Suppressor macrophage treated with lipopolysaccharide for 1 hour (primary cell): ENCODE measurements at regions not wholly inside any gene's neighbourhood (a gene's known extent, or its start where the extent isn't known, plus 50 kb on each side); places are given as distances from the start of the nearest gene placed in this dataset.
"Not testable (repeated sequence)": the region's sequence is repeated elsewhere in the genome, so short reads cannot be mapped to it uniquely, and the experiment has no call there.

Experiments
- DNase-seq, 3 donors: peaks; one replicate each; pipeline ENCODE4 v3.0.0-alpha.2; 2020 to 2022

DNA sequence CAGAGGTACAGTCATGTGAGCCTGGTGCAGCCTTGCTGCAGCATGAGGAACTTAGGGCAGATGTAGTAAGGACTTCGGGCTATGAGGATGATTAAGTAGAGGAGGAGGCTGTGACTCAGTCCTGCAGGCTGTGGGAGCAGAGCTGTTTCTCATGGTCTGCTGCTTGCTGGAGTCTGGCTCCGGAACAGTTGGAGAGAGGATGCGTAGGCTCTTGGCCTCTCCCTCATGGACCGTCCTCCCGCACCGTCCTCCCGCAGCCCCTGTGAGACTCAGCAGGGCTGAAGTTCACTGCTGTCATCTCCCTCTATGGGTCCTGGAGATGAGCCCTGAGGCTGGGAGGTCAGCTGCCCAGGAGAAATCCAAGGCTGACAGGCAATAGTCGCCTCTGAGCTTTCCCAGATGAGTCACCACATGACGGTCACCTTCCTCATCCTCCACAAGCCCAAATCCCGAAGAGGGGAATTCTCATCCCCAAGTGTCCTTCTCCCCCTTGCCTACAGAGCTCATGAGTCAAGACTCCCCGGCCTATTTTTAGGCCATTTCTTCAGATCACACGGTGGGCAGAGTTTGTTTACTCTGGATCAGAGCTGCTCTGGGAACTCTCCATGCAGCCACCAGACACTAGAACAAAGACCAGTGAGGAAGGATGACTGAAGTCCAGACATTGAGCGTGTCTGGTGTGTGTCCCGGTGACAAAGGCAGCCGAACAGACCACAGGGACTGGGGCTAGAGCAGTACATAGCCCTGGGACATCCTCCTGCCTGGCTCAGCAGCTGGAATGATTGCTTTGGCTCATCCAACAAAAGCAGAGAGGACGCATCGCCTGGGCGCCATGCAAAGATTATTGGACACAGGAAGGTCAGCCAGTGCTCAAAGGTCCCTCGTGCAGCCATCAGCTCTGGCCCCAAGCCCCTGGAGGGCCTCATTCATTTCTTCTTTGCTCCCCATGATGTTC is 134.5 kb downstream of the NPIPB11 start:
- DNase-seq, result peak; percentile 83 to 87 (median 84)

DNA sequence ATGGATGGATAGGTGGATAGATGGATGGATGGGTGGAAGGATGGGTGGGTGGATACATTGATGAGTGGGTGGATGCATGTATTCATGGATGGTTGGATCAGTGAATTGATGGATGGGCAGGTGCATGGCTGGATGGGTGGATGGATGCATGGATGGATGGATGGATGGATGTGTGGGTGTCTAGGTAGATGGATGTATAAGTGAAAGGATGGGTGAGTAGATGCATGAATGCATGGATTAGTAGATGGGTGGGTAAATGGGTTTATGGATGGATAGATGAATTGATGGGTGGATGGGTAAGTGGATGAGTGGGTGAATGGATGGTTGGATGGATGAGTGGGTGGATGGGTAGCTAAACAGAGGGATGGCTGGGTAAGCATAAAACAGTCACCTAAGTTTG is 135.6 kb downstream of the NPIPB11 start:
- not testable (repeated sequence) for DNase-seq

DNA sequence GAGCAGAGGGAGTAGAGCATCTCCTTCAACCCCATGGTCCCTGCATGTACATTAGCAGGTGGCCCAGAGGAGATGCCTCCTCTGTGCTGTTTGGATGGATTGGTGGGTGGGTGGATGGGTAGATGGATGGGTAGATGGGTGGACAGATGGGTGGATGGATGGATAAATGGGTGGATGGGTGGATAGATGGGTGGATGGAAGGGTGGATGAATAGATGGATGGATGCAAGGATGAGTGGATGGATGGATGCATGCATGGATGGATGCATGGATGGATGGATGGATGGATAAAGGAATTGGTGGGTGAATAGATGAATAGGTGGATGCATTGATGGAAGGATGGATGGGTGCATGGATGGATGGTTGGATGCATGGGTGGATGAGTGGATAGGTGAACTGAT is 136.5 kb downstream of the NPIPB11 start:
- DNase-seq, result not testable (repeated sequence)

DNA sequence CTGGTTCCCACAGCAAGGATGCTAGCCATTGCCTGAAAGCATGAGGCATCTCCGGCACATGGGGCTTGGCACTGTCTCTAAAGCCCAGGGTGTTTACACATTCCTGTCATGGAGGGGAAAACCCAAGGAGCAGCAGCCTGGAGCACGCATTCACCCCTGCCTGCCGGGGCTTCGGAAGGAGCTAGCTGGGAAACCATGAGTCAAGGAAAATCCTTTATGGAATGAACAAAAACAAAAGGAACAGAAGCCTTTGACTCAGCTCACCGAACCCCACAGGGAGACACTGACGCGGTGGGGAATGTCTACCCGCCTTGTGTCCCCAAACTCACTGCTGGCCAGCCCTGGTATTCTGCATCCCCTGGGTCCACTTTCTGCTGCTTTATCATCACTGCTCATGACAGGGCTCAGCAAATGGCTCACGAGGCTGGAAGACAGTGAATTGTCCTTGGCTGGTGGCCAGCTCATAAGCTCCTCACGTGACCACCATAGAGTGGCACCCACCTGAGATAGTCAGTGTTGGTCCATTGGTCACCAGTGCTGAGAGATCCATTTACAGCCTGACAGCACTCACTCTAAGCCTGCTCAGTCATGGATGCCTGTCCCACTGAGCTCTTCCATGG is 137.2 kb downstream of the NPIPB11 start:
- DNase-seq, result not testable (repeated sequence)

DNA sequence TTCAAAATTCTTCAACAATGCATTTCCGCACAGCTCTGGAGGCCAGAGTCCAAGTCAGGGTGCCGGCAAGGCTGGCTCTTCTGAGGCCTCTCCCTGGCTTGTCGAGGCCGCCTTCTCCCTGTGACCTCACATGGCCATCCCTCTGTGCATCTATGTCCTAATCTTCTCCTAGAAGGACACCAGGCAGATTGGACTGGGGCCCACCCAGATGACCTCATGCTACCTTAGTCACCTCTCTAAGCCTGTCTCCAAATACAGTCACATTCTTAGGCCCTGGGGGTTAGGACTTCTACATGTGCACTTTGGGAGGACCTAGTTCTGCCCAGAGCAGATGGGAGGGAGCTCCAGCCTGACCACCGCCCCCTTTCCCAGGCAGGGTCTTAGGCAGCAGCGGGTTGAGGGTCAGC is 137.7 kb downstream of the NPIPB11 start:
- peak; percentile 38 for DNase-seq

DNA sequence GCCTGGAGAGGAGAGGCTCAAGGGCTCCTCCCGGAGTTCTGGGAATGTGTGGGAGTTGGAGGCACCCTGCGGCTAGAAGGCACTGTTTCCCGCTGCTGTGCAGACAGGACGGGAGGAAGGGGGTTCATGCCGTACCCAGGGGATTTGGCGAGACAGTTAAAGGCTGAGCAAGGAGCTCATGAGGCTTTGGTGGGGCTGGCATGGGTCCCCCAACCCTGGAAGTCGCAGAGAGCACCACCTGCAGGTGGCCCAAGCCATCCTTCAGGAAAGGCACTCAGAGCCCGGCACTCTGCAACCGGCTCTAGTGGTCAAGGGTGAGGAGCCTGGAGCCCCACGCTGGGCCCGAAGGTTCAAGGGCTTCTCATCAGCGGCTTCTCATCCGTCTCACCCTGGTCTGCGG is 138.2 kb downstream of the NPIPB11 start:
- DNase-seq, result not testable (repeated sequence)

DNA sequence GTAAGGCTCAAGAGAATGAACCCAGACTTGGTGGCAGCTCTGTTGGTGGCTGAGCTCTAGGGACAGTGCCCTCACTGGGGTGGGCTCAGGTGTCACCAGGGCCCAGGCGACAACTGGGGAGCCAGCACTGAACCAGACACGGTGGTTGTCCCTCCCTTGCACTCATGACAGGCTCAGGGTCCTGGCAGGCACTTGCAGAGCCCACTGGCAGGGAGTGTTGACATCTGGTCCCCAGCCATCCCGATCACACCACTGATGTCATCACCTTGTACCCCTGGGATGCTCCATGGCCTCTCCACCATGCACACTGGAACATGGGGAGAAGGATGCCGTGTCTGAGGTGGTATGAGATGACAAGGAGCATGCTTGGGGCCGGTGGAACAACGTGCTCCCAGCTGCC is 138.6 kb downstream of the NPIPB11 start:
- DNase-seq, result not testable (repeated sequence)

DNA sequence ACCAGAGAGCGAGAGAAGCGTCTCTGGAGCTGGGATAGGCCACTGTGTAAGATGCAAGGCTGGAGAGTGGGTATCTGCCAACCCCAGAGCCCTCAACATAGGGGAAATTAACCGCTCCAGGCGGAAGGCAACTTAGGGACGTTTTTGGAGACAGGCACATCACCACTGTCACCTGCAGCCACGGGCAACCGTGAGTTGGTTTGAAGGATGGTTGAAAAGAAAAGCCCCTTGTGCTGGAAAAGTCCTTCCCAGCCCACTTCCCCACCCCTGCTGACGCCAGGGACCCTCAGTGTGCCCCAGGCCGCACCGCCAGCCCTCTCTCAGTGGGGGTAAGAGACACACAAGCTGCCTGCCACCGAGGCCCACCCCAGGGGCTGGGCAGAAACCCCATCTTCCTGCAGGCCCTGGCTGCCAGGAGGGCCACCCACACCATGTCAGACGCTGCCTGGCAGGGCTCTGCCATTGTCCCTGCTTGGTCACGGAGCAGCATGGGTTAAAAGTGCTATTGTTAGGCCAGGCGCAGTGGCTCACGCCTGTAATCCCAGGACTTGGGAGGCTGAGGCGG is 139.4 kb downstream of the NPIPB11 start:
- DNase-seq, result not testable (repeated sequence)

DNA sequence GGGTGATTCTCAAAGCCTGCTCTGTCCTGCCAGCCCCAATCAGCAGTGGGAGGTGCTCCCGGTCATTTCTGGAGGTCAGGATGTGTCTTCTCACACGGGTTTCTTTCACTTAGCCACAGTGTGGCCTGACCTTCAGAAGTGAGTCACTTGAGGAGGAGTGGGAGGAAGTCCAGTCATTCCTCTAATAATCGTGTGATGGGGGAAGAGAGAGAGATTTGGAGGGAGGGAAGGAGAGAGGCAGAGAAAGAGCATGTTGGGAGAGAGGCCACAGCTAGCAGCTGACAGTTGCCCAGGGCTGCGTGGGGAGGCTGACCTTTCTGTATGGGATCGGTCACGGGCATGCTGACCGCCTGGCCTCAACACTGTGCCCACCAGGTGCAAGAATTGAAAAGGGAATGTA is 139.9 kb downstream of the NPIPB11 start:
- DNase-seq, result peak; percentile 77 to 88 (median 79)

DNA sequence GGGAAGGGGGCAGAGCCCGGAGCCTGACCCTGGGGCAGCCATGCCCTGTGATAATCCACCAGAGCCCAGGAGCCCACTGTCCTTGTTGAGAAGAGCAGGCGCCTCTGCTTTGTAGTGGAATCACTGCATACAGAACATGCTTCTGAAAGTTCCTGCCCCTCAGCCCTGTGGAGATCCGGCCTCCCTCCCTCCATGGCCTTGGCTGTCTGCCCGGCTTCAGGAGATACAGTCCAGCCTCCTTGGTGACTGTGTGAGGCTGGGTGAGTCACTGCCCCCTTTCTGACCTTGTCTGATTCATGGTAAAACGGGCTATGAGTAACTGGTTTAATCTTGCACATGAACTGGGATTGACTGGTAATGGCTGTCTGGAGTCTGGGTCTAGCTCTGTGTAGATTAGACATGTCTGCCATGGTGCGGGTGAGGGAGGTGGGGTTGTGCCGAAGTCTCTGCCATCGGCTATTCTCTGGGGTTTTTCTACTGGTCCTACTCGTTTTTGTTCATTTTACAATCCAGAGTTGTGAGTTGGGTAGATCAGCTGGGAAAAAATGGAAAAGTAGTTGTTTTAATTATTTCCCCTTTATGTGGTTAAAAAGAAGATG is 141.2 kb downstream of the NPIPB11 start:
- peak; percentile 86 to 91 (median 90) for DNase-seq

DNA sequence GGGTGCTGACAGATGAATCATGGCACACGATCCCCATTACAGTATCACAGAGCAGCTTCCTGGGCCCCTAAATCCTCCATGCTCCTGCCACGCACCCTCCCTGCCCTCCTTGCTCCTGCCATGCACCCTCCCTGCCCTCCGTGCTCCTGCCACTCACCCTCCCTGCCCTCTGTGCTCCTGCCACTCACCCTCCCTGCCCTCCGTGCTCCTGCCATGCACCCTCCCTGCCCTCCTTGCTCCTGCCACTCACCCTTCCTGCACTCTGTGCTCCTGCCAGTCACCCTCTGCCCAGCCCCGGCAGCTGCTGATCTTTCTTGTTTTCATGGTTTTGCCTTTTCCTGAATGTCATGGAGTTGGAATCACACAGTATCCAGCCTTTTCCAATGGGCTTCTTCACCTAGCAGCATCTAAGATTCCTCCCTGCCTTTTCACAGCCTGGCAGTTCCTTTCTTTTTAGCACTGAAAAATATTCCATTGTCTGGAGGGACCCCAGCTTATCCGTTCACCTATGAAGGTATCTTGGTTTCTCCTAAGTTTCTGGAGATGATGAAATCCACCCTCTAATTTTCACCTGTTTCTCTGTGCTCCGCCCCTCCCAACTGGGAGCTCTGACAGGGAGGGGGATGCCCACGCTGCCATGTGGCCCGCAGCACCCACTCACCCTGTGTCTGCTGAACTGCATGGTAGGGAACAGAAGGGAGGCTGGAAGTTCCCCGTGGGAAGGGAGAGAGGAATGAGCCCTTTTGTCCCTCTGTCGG is 142.3 kb downstream of the NPIPB11 start:
- peak; percentile 32 to 62 (median 33) for DNase-seq

DNA sequence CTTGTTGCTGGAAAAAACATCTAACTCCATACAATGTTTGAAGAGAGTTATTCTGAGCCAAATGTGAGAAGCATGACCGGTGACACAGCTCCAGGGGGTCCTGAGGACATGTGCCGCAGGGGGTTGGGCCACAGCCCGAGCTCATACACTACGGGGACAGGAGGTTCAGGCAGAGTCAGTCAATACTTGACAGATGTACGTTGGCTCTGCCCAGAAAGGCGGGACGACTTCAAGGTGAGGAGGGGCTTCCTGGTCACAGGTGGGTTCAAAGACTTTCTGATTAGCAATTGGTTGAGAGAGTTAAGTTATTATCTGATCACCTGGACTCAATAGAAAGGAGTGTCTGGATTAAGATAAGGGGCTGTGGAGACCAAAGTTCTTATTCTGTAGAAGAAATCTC is 143.8 kb downstream of the NPIPB11 start:
- DNase-seq, result not testable (repeated sequence)

DNA sequence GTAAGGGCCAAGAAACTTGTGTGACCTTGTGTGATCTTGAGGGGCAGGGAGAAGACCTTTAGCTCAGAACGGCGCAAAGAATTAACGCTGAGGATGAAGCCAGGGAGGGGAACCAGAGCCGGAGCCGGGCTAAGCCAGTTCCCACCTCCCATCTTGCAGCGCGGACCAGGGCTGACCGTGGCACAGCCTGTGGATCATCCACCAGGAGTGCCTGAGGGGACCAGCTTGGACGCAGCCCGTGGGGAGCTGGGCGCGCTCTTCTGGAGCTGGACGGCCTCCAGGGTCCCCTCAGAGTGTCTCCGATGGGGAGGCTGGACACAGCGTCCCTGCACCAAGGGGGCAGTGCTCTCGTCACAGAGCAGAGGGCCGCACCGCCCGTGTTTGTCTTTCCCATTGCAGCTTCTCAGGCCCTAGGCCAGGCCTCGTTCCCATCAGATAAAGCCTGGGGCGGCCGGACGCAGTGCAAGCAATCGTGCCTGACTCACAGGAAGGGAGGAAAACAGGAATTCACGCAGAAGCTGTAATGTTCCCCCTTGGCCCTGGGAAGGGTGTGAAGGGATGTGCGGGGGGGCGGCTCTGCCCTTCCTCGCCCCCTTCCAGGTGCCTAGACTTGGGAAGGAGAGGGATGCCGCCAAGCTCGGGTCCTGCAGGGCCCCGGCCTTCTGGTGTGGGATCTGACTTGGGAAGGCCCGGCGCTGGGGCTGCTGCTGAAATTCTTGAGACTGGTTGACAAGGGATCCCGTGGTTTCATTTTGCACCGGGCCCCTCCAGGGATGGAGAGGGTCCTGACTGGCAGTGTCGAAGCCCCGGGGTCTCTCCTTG is 144.9 kb downstream of the NPIPB11 start:
- not testable (repeated sequence) for DNase-seq

DNA sequence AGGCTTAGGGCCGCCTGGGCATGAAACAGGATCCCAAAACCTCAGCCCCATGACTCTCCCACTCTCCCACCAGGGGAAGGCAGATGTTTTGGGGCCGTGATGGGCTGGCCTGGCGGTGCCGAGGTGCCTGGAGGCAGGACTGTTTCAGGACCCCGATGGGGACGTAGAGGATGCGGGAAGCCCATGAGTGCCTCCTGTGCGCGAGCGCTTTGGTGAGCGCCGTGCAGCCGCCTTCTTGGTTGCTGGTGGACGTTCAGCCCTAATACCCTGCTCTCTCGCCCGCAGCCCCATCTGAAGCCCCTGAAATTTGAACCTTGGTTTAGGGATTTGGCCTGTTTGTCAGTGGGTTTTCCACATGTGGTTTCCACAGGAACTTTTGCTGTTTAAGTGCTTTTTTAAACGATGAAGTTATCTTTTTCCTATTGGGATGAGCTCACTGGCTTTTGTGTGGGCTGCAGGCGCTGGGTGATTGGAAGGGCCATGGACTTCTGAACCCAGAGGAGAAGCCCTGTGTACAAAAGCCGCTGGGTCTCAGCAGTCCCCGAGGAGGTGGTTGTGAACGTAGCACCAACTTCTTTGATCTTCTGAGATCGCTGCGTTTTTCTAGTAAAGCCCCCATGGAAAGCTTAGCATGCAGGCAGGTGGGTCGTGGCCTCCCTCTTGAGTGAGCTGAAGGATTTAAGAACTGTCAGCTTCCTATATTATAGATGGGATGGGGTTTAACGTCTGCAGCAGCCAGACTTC is 145.7 kb downstream of the NPIPB11 start:
- DNase-seq, result not testable (repeated sequence)

DNA sequence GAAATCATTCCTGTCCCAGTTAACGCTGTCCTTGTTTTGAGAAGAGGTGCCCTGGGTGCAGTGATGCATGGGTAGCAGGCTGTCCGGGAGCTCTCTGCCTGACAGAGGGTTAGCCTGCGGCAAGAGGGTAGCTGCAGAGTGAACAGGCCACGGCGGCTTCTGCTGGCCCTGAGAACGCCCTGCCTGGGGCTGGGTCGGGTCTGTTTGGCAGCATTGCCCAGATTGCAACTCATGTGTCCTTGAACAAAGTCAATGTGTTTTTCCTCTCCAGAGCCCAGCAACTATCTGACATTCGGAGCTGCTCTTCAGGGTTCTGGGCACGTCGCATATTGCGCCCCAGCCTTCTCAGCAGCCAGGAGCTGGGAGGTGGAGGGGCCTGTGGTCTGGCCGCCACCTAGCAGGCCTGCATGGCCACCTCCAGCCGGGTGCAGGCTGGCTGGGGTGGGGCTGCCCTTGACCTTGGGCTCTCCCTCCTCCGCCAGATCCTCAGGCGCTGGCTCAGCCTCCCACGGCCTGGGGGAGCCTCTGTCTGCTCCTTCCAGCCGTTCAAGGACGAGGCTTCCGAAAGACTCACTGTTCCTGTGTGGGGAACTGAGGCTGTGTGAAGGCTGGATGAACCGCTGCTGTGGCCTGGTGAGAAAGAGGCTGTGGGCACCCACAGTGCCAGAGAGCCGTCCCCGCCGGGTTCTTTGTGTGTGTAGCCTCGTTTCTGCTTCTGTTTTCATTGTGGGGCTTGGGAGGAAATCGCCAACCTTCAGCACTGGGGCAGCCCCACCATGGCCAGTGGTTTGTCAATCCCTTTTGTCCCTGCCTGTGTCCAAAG is 146.7 kb downstream of the NPIPB11 start:
- DNase-seq, result not testable (repeated sequence)

DNA sequence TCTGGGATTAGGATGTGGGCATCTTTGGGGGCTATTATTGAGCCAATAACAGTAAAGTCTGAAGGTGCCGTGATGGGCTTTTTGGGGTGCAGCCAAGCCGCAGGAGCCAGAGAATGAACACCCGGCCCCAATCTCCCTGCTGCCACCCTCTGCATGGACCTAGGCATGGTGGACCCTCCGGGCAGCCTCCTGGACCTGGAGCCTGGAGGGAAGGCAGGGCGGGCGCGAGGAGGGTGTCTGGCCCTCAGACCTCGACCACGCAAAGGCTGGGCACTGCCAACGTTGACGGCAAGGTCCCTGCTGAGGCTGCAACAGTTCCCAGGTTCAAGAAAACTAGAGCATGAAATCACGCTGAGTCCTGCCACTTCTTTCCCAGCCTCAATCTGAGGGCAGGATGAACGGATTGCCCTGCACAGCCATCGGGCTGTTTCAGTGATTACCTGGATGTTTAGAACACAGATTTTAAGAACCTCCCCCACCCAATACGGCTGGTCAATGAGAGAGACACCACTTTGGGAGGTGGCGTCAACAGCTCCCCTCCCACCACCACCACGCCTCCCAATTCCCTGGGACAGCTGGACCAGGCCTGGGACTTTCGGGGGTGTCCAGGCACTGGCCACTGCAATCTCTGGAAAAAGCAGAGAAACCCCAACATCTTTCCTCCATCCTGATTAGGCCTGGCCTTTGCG is 147.4 kb downstream of the NPIPB11 start:
- not testable (repeated sequence) for DNase-seq

DNA sequence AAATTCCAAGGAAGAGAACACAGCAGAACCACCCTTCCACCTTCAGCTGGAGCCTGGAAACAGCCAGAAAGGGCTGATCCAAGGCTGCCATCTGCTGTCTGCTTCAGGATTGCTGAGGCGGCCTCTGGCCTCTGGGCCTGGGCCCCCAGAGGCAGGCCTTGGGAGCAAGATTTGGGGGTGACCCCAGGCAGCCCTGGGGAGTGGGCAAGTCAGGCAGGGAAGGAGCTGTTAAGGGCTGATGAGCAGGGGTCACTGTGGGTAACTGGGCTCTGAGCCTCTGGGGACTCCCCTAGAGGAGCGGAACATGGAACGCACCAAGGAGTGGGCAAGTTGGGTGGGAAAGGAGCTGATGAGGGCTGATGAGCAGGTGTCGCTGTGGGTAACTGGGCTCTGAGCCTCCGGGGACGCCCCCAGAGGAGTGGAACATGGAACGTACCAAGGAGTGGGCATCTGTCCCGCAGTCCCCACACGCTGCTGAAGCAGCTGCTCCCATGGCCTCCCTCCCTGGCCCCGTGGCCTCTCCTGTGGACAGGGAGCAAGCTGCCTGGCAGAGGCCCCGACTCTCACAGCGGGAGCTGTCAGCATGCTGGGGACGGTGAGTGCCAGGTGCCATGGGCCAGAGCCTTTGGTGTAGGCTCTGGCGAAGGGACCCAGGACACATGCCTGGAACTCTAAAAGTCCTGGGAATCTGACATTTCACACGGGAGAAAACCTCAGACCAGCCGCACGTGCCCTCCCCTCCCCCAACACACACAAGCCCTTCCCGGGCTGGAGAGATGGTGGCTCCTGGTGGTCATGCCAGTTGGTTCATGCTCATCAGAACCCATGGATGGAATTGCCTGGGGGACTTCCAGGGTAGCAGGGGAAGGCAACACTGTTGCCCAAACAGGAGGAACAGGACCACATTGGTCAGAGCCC is 148.8 kb downstream of the NPIPB11 start:
- peak in 2 of 3 donors; percentile 7 to 14 for DNase-seq

DNA sequence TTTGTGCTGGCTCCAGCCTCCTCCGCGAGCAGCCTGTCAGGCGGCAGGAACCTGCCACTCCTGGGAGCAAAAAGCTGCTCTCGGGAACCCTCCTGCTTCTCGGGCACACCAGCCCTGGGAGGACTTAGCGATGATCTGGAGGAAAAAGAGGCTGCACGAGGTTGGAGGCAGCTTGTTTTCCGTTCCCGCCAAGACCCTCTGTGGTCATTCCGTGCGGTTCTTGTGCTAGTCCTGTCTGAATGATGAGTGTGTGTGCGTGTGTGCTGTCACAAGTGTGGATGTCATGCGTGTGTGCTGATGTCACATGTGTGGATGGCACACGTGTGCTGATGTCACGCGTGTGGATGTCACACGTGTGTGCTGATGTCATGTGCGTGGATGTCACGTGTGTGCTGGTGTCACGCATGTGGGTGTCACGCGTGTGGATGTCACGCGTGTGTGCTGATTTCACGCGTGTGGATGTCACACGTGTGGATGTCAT is 150.0 kb downstream of the NPIPB11 start:
- no peak for DNase-seq
